ENCODE measurements at regions not wholly inside any gene's neighbourhood (a gene's known extent, or its start where the extent isn't known, plus 50 kb on each side); places are given as distances from the start of the nearest gene placed in this dataset.

DNA sequence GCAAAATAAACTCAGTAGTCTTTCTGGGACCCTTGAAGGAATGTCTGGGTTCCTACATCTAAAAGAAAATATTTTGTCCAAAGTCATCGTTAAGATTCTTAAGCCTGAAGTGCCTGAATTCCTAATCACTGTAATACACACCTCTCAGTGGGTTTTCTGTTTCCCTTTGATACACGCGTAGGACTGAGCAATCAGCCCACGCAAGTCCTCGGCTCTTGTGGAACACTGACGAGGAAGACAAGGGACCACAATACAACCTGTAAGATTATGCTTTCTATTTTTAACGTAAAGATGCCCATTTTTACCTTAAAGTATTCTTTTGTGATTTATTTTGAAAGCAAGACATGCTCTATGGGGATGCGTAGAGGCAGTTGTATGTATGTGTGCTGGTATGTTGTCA is 472.8 kb upstream of the CELF2 start:
- no peak for TF ChIP-seq GATA2 (IDR thresholded peaks at IDR 0.05; ENCODE audit: low read depth, low read length)
- no peak for TF ChIP-seq GATA3 (IDR thresholded peaks at IDR 0.05; ENCODE audit: low read depth, low read length)

Measured in SH-SY5Y (cell line).